PC-9 (cell line): ENCODE measurements at regions not wholly inside any gene's neighbourhood (a gene's known extent, or its start where the extent isn't known, plus 50 kb on each side); places are given as distances from the start of the nearest gene placed in this dataset.

Experiments used
- BruUV-seq: library from RNA; stranded (reverse); fragments of 400-500 nt; replicated peaks from 2 replicates; lab custom pipeline; 2021; lab: Mats Ljungman, UMichigan
- CTCF ChIA-PET: fragments of 300-600 bp; sonication (Branson Sonifier 250); formaldehyde crosslinking; loops from one replicate; lab custom pipeline; 2022; ENCODE audit warnings: antibody characterized with exemption; lab: Charles Lee
- POLR2A ChIA-PET: fragments of 300-600 bp; sonication (Branson Sonifier 250); formaldehyde crosslinking; loops from one replicate; lab custom pipeline; 2022; ENCODE audit warnings: antibody characterized with exemption; ENCODE audit not compliant: unreplicated experiment; lab: Charles Lee
- DNase-seq, 2 experiments: peaks; one replicate each; pipeline versions ENCODE4 v3.0.0 to v3.0.0-alpha.2; 2015 to 2022; ENCODE audit warnings: mixed read lengths in 1 of 2
- H2AFZ ChIP-seq: fragments of 200-600 bp; sonication (generic); 2 replicates; pipeline ENCODE4 v1.8.1; 2017; ENCODE audit warnings: antibody characterized with exemption
- H3F3A ChIP-seq: fragments of 200-600 bp; sonication (generic); 2 replicates; pipeline ENCODE4 v1.8.1; 2017; ENCODE audit warnings: antibody characterized with exemption, mild to moderate bottlenecking, low read depth; ENCODE audit not compliant: insufficient read depth
- H3K27ac ChIP-seq: fragments of 200-600 bp; sonication (generic); 2 replicates; pipeline ENCODE4 v1.6.1; 2016; ENCODE audit warnings: mixed run types
- H3K27me3 ChIP-seq: fragments of 200-600 bp; sonication (generic); 2 replicates; pipeline ENCODE4 v1.6.1; 2016; ENCODE audit warnings: low read depth, mixed run types; ENCODE audit not compliant: insufficient read depth
- H3K36me3 ChIP-seq: fragments of 200-600 bp; sonication (generic); 2 replicates; pipeline ENCODE4 v1.6.1; 2016; ENCODE audit warnings: low read depth, mixed run types
- H3K4me1 ChIP-seq: fragments of 200-600 bp; sonication (generic); replicated peaks from 2 replicates; pipeline ENCODE4 v1.6.1; 2016; ENCODE audit warnings: mixed run types; ENCODE audit not compliant: insufficient read depth
- H3K4me2 ChIP-seq: fragments of 200-600 bp; sonication (generic); 2 replicates; pipeline ENCODE4 v1.6.1; 2017; ENCODE audit warnings: mixed run types
- H3K4me3 ChIP-seq: fragments of 200-600 bp; sonication (generic); 2 replicates; pipeline ENCODE4 v1.6.1; 2016; ENCODE audit warnings: mixed run types
- H3K79me2 ChIP-seq: fragments of 200-600 bp; sonication (generic); 2 replicates; pipeline ENCODE4 v1.6.1; 2017; ENCODE audit warnings: low read depth, mixed run types
- H3K9me2 ChIP-seq: fragments of 200-600 bp; sonication (generic); 2 replicates; pipeline ENCODE4 v1.8.1; 2017; ENCODE audit warnings: mild to moderate bottlenecking; ENCODE audit not compliant: insufficient read depth
- H3K9me3 ChIP-seq: fragments of 200-600 bp; sonication (generic); 2 replicates; pipeline ENCODE4 v1.8.1; 2016; ENCODE audit warnings: low read depth; ENCODE audit not compliant: insufficient read depth
- H4K20me1 ChIP-seq: fragments of 200-600 bp; sonication (generic); 2 replicates; pipeline ENCODE4 v1.8.1; 2017; ENCODE audit not compliant: insufficient read depth
- EZH2 ChIP-seq: fragments of 200-600 bp; sonication (generic); IDR thresholded peaks from 2 replicates; pipeline ENCODE4 v1.8.0; 2017; ENCODE audit warnings: antibody characterized with exemption, low read depth
- intact Hi-C: fragments of 100-400 bp; cut with micrococcal nuclease; formaldehyde crosslinking; loops from one replicate; pipeline ENCODE4 v1.10.0; 2022; ENCODE audit not compliant: unreplicated experiment
- TF ChIP-seq, protein P1 (sequence below): fragments of 200-600 bp; sonication (generic); conservative IDR thresholded peaks from 2 replicates; pipeline ENCODE4 v1.6.1; 2017; ENCODE audit warnings: mixed run types, antibody characterized with exemption, mild to moderate bottlenecking, moderate library complexity

DNA sequence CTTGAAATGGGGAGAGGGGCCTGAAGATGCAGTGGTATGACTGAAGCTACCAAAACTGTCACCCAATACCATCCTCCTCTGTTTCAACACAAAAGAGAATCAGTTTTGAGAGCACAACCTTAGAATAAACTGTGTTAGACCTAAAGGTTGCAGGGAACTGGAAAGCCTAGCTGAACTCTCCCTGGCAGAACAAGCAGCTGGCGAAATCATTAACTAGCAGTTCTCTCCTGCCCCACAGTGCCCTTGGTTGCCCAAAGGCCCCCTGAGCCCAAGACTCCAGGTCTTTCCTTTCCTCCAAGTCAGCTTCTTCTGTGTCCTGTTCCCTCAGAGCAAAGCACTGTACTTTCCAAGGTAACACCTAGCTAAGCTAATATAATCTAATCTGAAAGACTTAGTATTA lies 135.4 kb upstream of the SLC30A5 start:
- BruUV-seq: no TSS peak
- ChIA-PET CTCF (interaction anchor here (0.7 kb wide), 1 partner anchor 147 kb away, joined by 3 read pairs; no protein-coding TSS in a partner anchor), POLR2A (no interaction called here)
- Histone ChIP-seq H3K27me3 (no peaks in the 10 kb centered on the region), H3K9me3 (no peaks in the 10 kb centered on the region), H4K20me1 (no peaks in the 10 kb centered on the region), H3K4me1 (no peaks in the 10 kb centered on the region), H3K9me2 (no peaks in the 10 kb centered on the region), H2AFZ (no peak overlapping the region), H3K4me3 (no peak overlapping the region), H3K4me2 (no peak overlapping the region), H3K36me3 (no peaks in the 10 kb centered on the region), H3K79me2 (no peaks in the 10 kb centered on the region), H3F3A (no peaks in the 10 kb centered on the region), H3K27ac (no peak overlapping the region)
- TF ChIP-seq, protein P1, sequence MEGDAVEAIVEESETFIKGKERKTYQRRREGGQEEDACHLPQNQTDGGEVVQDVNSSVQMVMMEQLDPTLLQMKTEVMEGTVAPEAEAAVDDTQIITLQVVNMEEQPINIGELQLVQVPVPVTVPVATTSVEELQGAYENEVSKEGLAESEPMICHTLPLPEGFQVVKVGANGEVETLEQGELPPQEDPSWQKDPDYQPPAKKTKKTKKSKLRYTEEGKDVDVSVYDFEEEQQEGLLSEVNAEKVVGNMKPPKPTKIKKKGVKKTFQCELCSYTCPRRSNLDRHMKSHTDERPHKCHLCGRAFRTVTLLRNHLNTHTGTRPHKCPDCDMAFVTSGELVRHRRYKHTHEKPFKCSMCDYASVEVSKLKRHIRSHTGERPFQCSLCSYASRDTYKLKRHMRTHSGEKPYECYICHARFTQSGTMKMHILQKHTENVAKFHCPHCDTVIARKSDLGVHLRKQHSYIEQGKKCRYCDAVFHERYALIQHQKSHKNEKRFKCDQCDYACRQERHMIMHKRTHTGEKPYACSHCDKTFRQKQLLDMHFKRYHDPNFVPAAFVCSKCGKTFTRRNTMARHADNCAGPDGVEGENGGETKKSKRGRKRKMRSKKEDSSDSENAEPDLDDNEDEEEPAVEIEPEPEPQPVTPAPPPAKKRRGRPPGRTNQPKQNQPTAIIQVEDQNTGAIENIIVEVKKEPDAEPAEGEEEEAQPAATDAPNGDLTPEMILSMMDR: no peak
- no peak for TF ChIP-seq EZH2
- DNase-seq: no peak
- intact Hi-C loops: no loop called here

DNA sequence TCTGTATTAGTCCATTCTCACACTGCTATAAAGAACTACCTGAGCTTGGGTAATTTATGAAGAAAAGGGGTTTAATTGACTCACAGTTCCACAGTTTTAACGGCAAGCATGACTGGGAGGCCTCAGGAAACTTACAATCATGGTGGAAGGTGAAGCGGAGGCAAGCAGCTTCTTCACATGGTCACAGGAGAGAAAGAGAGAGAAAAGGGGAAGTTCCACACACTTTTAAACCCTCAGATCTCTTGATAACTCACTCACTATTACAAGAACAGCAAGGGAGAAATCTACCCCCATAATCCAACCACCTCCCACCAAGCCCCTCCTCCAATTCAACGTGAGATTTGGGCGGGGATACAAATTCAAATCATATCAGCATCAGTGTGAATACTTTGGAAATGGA lies 133.4 kb upstream of the SLC30A5 start:
- Histone ChIP-seq H3K27ac (no peak overlapping the region), H3K9me2 (no peaks in the 10 kb centered on the region), H4K20me1 (no peaks in the 10 kb centered on the region), H2AFZ (no peak overlapping the region), H3K4me1 (no peaks in the 10 kb centered on the region), H3K9me3 (no peaks in the 10 kb centered on the region), H3K4me2 (no peak overlapping the region), H3K4me3 (no peak overlapping the region), H3K36me3 (no peaks in the 10 kb centered on the region), H3K27me3 (no peaks in the 10 kb centered on the region), H3F3A (peaks cover 8% of the 10 kb centered on the region; the same call in 1 of the 2 replicates), H3K79me2 (no peaks in the 10 kb centered on the region)
- no peak for DNase-seq
- intact Hi-C loops: loop anchor here (5.0 kb wide), 2 partner anchors 68 to 493 kb away; no protein-coding TSS in a partner anchor
- POLR2A ChIA-PET: no interaction called here
- CTCF ChIA-PET: no interaction called here
- TF ChIP-seq, protein P1: no peak
- no peak for TF ChIP-seq EZH2
- no TSS peak for BruUV-seq

DNA sequence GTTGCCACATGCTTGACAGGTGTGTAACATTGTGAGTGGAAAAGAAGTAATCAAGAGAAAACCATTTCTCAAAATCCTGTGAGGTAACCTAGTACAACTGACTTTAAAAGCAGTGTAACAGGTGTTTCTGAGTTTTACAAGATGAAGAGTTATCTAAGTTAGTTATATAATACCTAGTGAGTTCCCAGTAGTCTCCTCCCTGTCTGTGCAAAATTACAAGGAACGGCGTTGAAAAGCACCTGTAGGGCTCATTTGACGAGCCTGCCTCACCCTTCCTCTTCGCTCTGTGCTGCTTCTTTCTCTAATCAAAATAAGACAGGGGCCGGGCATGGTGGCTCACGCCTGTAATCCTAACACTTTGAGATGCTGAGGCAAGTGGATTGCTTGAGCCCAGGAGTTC lies 132.9 kb upstream of the SLC30A5 start:
- ChIA-PET POLR2A (no interaction called here), CTCF (interaction anchor here (0.6 kb wide), 1 partner anchor 453 kb away, joined by 3 read pairs; no protein-coding TSS in a partner anchor)
- Histone ChIP-seq H3F3A (peaks cover 9% of the 10 kb centered on the region; the same call in 1 of the 2 replicates), H3K9me2 (no peaks in the 10 kb centered on the region), H3K27me3 (no peaks in the 10 kb centered on the region), H4K20me1 (no peaks in the 10 kb centered on the region), H3K79me2 (no peaks in the 10 kb centered on the region), H3K4me2 (no peak overlapping the region), H3K36me3 (no peaks in the 10 kb centered on the region), H3K27ac (no peak overlapping the region), H3K4me3 (no peak overlapping the region), H3K4me1 (no peaks in the 10 kb centered on the region), H3K9me3 (no peaks in the 10 kb centered on the region), H2AFZ (no peak overlapping the region)
- intact Hi-C loops: loop anchor here (5.0 kb wide), 2 partner anchors 69 to 494 kb away; no protein-coding TSS in a partner anchor
- TF ChIP-seq, protein P1: no peak
- TF ChIP-seq EZH2: no peak
- no TSS peak for BruUV-seq
- DNase-seq: no peak
